SK-N-DZ (cell line): ENCODE measurements at regions not wholly inside any gene's neighbourhood (a gene's known extent, or its start where the extent isn't known, plus 50 kb on each side); places are given as distances from the start of the nearest gene placed in this dataset.
A peak's percentile ranks its signal among the peaks of the same experiment; 100 is the strongest.

Experiments
- DNase-seq: peaks from one replicate; pipeline ENCODE4 v3.0.0-alpha.2; 2015; ENCODE audit warnings: low spot score

- no peak for DNase-seq
Observed at GRCh38 chr5:133829786-133830185, 138.6 kb downstream of the C5orf15 start.

- DNase-seq = peak; percentile 42
Observed at GRCh38 chr5:133828722-133829121, 139.7 kb downstream of the C5orf15 start.

- no peak for DNase-seq
Observed at GRCh38 chr5:133827830-133828229, 140.6 kb downstream of the C5orf15 start.

GRCh38 chr5:133827011-133827410 is 141.4 kb downstream of the C5orf15 start:
- no peak for DNase-seq

- DNase-seq = peak; percentile 47
Observed at GRCh38 chr5:133825631-133826289, 142.7 kb downstream of the C5orf15 start.

- DNase-seq = no peak
Observed at GRCh38 chr5:133824661-133825254, 143.7 kb downstream of the C5orf15 start.

GRCh38 chr5:133821889-133822288 is 146.5 kb downstream of the C5orf15 start:
- no peak for DNase-seq

GRCh38 chr5:133821311-133821741 is 147.1 kb downstream of the C5orf15 start:
- no peak for DNase-seq

- no peak for DNase-seq
Observed at GRCh38 chr5:133820507-133820906, 147.9 kb downstream of the C5orf15 start.

- peak; percentile 29 for DNase-seq
Observed at GRCh38 chr5:133819977-133820471, 148.4 kb downstream of the C5orf15 start.

- no peak for DNase-seq
Observed at GRCh38 chr5:133818869-133819600, 149.4 kb downstream of the C5orf15 start.

GRCh38 chr5:133818031-133818431 is 150.4 kb downstream of the C5orf15 start:
- DNase-seq = no peak

- no peak for DNase-seq
Observed at GRCh38 chr5:133817456-133817855, 151.0 kb downstream of the C5orf15 start.

- no peak for DNase-seq
Observed at GRCh38 chr5:133816791-133817190, 151.6 kb downstream of the C5orf15 start.

GRCh38 chr5:133814152-133814551 is 154.3 kb downstream of the C5orf15 start:
- no peak for DNase-seq

GRCh38 chr5:133811168-133811567 is 157.3 kb downstream of the C5orf15 start:
- DNase-seq = no peak

GRCh38 chr5:133809801-133810200 is 158.6 kb downstream of the C5orf15 start:
- DNase-seq = no peak

- DNase-seq = no peak
Observed at GRCh38 chr5:133807348-133807747, 161.1 kb downstream of the C5orf15 start.

GRCh38 chr5:133806847-133807246 is 161.6 kb downstream of the C5orf15 start:
- DNase-seq = no peak

GRCh38 chr5:133801955-133802751 is 166.3 kb downstream of the C5orf15 start:
- no peak for DNase-seq

- no peak for DNase-seq
Observed at GRCh38 chr5:133801431-133801830, 167.0 kb downstream of the C5orf15 start.
